HG03442 (cell line): ENCODE measurements at regions not wholly inside any gene's neighbourhood (a gene's known extent, or its start where the extent isn't known, plus 50 kb on each side); places are given as distances from the start of the nearest gene placed in this dataset.
"Not testable (repeated sequence)": the region's sequence is repeated elsewhere in the genome, so short reads cannot be mapped to it uniquely, and the experiment has no call there.

ENCODE experiments used
- ATAC-seq: cut with Tn5 transposase; IDR thresholded peaks from one replicate; pipeline ENCODE4 v1.9.1; 2021; ENCODE audit warnings: mild to moderate bottlenecking, moderate library complexity; ENCODE audit not compliant: unreplicated experiment

DNA sequence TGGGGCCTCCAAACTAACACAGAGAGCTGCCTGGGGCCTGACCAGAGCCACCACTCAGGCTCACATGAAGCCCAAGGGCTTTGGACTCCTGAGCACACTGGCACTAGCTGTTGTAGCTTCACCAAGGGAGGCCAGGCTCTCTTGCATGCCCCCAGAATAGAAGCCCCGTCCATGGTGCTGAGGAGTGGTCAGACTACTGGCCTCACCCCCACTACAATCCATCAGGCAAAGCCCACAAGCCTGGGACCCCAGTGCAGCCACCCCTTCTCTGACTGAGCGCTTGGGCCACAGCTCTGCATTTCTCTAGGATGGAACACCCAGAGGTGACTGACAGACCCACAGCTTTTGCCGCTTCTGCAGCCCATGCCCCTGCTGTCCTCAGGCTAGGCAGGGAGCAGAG lies 180.8 kb downstream of the PYDC2 start:
- no peak for ATAC-seq

DNA sequence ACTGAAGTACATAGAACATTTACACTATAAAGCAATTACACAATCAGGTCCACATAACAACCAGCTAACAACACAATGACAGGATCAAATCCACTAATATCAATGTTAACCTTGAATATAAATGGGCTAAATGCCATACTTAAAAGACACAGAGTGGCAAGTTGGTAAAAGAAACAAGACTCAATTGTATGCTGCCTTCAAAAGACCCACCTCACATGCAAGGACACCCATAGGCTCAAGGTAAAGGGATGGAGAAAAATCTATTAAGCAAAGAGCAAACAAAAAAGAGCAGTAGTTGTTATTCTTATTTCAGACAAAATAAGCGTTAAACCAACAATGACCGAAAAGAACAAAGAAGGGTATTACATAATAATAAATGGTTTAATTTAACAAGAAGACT lies 183.3 kb downstream of the PYDC2 start:
- ATAC-seq = no peak

DNA sequence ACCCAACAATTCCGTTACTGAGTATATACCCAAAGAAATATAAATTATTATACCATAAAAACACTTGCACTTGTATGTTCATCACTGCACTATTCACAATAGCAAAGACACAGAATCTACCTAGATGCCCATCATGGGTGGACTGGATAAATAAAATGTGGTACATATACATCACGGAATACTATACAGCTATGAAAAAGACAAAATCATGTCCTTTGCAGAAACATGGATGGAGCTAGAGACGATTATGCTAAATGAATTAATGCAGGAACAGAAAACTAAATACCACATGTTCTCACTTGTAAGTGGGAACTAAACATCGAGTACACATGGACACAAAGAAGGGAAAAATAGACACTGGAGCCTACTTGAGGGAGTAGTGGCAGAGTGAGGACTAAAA lies 185.3 kb downstream of the PYDC2 start:
- ATAC-seq = no peak

DNA sequence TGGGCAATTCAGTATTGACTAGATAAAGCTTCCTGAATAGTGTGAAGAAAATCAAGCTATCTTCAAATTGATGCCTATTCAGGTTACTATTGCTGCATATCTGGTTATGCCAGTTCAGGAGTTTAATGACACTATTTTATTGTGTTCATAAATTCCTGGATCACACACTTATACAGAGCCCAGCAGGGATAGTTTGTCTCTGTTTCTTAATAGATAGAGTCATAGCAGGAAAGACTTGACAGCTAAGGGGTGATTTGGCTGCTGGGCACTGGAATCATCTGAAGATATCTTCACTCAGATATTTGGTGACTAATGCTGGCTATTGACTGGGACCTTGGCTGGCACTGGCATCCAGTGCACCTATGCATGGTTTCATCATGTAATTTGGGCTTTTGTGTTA lies 187.8 kb downstream of the PYDC2 start:
- ATAC-seq = no peak

DNA sequence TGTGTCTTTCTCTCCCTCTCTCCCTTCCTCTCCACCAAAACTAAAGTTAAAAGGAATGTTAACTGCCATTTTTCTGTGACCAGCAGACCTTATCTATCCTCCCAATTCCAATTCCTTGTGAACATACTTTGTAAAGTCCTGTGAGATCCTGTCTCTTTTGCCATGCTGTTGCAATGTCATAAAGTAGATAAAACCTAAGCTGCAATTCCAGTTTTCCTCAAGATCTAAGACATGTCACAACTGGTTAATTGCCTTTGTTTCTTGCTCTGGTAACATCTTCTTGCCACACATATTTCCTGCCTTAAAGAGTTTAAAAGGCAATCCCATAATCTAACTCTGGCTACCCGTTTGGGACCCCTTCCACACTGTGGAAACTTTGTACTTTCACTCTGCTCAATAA lies 188.7 kb downstream of the PYDC2 start:
- ATAC-seq = no peak

DNA sequence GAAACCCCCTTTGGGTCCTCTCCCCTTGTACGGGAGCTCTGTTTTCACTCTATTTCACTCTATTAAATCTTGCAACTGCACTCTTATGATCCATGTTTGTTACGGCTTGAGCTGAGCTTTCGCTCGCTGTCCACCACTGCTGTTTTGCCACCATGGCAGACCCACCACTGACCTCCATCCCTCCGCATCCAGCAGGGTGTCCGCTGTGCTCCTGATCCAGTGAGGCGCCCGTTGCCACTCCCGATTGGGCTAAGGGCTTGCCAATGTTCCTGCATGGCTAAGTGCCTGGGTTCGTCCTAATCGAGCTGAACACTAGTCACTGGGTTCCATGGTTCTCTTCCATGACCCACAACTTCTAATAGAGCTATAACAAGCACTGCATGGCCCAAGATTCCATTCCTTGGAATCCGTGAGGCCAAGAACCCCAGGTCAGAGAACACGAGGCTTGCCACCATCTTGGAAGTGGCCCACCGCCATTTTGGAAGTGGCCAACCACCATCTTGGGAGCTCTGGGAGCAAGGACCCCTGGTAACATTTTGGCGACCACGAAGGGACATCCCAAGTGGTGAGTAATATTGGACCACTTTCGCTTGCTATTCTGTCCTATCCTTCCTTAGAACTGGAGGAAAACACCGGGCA lies 197.9 kb downstream of the PYDC2 start:
- ATAC-seq = not testable (repeated sequence)

DNA sequence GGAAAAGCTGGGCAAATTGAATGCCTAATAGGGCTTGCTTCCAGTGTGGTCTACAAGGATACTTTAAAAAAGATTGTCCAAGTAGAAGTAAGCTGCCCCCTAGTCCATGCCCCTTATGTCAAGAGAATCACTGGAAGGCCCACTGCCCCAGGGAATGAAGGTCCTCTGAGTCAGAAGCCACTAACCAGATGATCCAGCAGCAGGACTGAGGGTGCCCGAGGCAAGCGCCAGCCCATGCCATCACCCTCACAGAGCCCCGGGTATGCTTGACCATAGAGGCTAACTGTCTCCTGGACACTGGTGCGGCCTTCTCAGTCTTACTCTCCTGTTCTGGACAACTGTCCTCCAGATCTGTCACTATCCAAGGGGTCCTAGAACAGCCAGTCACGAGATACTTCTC lies 201.2 kb downstream of the PYDC2 start:
- not testable (repeated sequence) for ATAC-seq

DNA sequence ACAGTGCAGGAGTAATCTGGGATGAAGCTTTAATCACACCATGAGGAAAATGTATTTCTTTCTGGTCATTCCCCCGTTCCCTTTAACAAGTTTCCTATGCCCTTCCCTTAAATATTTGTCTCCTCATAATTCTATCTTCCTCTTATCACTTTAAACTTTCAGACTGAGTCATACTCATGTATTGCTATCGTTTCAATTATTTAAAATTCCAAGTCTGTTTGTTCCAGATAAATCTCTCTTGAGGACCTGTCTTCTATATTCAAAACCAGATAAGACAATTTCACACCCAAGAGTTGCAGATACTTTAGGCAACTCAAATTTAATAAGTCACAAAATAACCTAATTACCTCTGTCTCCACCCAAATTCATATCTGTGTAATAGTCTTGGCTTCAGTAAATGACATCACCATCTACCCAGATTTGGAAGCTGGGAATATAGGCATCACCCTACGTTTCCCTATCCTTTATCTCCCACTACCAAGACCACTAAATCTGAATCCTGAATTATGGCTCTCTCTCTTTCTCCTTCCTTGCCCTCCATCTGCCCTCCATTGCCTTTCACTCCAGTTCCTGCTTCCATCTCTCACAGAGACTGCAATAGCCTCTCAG lies 220.1 kb downstream of the PYDC2 start:
- no peak for ATAC-seq

DNA sequence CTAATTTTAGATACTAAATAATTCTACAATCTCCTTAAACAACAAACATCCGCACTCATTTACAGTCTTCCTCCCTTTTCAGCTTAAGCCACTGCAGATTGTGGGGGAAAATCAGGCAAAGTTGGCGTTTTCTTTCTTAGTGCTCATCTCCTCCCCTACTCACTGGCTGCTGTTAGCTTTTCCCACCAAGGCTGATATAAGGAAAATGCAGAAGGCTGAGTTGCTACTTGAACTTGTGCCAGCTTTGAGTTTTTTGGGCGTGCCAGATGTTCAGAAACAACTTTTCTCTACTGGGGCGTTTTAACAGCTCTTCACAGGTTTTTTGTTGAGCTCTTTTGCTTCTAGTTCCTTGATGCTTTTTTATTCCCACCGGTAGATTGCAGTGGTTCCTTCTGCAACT lies 222.0 kb downstream of the PYDC2 start:
- no peak for ATAC-seq

DNA sequence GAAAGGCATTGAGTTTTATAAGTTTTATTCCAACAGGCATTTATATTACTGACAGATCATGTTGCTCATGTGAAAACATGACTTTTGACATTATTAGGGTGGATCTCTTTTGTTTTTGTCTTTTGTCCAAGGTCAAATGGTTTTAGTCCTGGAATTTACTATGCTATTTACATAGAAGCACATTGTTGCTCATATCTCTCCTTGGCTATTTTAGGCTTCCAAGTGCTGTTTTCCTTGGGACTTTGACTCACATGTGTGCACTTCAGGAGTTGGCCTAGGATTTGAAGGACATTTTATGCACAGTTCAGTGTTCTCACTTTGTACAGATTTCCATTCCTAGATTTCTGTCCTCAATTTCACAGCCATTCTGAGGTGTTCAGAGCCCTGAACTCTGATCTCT lies 225.7 kb downstream of the PYDC2 start:
- no peak for ATAC-seq

DNA sequence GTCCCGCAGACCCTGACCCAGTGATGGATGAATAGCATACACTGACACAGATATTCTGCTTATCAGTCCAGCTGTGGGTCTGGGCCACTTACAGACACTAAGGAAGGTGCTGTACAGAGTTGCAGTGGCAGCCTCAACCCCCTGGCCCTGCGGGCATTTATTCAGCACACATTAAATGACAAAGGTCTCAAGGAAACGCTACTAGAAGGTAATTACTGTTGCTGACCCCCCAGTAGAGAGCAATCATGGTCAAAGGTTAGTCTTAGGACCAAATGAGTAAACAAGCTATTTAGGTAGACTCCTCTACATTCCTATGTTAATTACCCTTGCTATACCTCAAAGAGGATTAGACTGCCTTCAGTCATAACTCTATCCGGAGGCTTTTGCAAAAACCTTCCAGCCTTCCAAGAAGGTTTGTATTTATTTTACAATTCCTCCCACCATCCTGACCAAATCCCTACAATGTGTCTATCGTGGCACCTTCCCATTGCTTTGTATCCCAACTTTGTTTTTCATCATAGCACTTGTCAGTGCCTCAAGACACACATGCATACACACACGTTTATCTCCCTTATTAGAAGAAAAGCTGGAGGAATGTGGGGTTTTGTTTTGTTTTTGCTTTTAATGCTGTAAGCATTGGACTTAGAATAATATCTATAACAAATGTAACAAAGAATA lies 227.9 kb downstream of the PYDC2 start:
- ATAC-seq = no peak

DNA sequence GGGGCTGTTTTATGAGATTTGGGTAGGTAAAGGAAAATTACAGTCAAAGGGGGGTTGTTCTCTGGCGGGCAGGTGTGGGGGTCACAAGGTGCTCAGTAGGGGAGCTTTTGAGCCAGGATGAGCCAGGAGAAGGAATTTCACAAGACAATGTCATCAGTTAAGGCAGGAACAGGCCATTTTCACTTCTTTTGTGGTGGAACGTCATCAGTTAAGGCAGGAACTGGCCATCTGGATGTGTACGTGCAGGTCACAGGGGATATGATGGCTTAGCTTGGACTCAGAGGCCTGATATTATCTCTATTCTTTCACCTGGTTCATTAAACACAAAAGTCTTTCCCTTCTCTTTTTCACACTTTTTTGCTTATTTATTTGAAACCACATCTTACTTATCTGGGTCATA lies 230.2 kb downstream of the PYDC2 start:
- not testable (repeated sequence) for ATAC-seq

DNA sequence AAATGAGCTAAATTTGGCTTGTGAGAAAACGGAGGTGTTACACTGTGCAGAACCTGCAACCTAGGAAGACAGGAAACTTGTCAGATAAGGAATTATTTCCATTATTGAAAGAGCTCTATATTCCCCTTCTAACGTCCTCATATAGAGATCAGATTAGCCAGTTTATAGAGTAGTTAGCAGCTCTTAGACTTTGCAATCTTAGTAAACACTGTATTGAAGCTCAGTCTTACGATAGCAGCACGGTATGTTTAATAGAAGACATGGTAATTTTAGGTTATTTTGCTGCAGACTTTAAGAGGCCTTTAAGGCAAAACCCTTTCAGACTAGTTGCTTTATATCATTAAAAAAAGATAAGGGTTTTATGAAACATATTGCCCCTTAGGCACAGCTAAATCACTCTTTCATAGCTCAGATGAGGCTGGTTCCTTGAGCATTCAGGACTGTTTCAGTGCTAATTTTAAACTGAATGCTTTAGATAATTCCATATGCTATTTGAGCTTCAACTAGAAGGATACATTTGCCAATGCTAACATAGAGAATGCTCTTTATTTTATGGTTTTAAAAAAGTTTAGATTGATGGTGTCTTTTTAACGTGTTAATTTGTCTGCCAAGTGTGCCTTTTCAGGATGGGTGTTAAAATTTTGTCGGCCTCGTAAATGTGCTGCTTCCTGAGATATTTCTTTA lies 234.3 kb downstream of the PYDC2 start:
- no peak for ATAC-seq

DNA sequence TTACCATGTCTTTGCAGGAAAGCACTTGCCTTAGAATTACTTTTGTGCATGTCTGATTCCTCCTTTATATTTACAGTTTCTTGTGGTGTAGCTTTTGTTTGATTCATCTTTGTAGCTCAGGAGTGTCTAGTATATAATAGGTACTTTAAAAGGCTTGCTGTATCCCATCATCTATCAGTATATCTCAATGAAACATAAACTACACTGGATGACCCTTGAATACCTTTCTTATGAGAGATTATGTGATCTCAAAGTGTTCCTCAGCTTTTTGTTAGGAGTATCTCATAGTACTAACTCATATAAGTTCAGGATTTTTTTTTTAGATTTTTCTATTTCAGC lies 234.8 kb downstream of the PYDC2 start:
- ATAC-seq = no peak

DNA sequence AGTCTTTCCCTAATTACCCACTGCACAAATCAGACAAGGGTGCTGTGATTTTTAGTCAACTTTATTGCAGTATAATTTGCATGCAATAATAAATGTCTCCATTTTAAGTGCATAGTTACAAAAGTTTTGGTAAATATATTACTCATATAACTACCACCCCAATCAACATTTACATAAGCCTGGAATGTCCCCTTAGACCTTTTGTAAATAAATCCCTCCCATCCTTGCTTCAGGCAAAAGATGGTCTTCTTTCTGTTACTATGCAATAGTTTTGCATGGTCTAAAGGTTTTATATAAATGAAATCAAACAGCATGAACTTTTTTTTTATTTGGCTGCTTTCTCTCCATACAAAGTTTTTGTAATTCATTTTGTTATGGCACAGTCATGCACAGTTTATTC lies 235.4 kb downstream of the PYDC2 start:
- no peak for ATAC-seq

DNA sequence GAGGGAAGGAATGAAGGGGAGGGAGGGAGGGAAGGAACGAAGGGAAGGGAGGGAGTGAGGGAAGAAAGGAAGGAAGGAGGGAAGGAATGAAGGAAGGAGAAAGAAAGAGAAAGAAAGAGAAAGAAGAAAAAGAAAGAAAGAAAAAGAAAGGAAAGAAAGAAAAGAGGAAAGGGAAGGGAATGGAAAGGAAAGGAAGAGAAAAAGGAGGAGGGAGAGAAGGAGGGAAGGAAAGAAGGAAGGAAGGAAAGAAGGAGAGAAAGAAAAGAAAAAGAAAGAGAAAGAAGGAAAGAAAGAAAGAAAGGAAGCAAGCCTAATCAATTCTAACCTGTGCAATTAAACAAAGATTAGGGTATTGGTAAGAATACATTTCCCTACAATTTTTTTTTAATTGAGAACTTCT lies 238.6 kb downstream of the PYDC2 start:
- no peak for ATAC-seq

DNA sequence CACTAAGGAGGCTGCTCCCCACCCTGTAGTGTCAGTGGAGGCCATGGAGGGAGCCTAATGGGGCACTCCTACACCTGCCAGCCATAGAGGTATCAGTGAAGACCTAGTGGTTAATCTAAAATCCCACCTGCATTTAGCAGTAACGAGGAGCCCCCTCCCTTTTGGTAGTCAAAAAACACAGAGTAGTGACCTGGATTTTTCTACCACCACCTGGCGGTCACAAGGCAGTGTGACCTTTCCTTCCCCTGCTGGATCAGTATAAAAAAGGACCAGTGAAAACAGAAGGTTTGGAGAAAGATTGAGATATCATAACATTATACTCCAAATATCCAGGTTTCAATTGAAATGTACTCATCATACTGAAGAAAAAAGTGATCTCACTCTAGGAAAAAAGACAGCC lies 241.2 kb downstream of the PYDC2 start:
- ATAC-seq = no peak

DNA sequence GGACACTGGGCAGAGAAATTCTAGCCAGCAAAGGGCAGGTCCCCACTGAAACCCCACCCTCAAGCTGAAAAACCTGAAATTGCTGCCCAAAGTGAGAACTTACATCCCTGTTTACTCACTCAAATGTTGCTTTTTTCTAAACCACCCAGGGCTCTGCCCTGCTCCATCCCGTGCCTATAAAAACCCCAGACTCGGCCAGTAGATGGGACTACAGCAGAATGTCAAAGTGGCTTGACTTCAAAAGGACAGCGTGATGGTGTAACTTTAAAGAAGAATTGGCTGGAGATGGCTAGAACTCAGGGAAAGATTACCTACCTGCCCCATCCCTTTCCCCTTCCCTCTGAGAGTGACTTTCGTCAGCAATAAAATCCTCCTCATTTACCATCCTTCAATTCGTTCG lies 246.9 kb downstream of the PYDC2 start:
- no peak for ATAC-seq

DNA sequence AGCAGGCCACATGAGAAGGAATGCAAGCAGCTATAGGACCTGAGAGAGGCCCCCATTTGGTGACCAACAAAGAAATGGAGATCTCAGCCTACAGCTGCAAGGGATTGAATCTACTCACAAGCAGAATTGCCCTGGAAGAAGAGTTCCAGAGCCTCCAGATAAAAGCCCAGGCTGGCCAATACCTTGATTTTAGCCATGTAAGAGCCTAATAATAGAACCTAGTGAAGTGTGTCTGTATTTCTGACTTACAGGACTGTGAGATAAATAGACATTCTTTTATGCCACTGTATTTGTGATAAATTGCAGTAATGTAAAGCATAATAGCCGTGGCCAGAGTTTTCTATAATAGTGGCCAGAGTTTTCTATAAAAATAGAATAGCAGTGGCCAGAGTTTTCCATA lies 254.6 kb downstream of the PYDC2 start:
- ATAC-seq = no peak

DNA sequence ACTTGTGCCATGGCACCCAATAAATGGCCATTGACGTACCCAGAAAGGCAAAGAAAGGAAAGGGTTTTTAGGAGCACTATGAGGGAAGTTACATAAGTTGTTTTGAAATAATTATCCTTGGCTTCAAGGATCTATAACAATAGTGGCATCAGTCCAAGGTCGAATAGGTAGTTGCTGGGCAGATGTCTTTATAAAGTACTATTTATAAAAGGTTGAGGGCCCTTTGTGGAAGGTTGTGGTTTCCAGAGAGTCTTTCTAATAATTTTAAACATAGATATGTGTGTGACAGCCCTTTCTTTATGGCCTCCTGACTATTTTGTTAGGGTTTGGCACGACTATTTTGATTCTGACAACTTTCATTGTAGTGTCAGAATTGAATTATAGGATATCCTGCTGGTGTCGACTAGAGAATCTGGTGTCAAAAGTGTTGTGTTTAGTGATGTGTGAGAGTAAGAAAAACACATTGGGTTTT lies 260.5 kb downstream of the PYDC2 start:
- ATAC-seq = no peak

DNA sequence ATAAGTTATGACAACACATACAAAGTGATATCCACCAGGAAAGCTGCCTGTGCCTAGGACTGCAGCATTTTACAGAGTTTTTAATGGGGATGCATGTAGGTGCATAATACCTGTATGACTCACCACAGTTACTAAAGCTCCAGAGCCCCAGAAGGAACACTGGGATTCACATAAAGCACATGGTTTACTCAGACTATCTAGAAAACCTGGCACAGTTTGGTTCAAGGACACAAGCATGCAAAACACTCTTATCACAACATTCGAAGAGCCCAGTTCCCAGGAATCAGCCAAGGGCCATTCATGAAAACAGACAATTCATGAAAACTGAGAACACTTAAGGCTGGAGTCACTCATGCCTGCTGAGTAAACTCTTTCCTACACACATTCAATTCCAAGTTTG lies 261.0 kb downstream of the PYDC2 start:
- no peak for ATAC-seq

DNA sequence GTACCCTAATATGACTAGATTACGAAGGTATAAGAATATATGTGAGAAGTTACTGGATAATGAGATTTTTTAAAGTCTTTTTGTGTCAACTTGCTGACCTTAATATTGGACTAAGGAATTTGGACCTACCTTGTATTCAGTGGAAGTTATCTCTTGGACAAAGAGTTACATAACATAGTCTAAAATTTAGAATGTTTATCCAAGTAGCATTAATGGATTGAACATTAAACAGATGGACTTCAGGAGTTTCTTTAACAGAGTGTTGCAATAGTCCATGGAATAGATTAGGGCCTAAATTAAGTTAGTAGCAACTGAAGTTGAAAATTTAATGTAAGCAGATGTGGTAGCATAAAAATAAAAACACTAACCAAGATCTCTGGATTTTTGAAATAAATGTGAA lies 266.4 kb downstream of the PYDC2 start:
- no peak for ATAC-seq
